AG04450 (cell line): ENCODE measurements at regions not wholly inside any gene's neighbourhood (a gene's known extent, or its start where the extent isn't known, plus 50 kb on each side); places are given as distances from the start of the nearest gene placed in this dataset.
"Not testable (repeated sequence)": the region's sequence is repeated elsewhere in the genome, so short reads cannot be mapped to it uniquely, and the experiment has no call there.

Source experiments
- CTCF ChIA-PET: fragments of 300-600, 350-600 bp; formaldehyde crosslinking; extraction: SDS; loops from one replicate; lab custom pipeline; 2022; ENCODE audit warnings: antibody characterized with exemption, inconsistent platforms; lab: Charles Lee
- POLR2A ChIA-PET: fragments of 350-600 bp; formaldehyde crosslinking; extraction: SDS; loops from one replicate; lab custom pipeline; 2021; ENCODE audit warnings: antibody characterized with exemption, inconsistent platforms; lab: Yijun Ruan, JAX
- DNase-seq: peaks from one replicate; pipeline ENCODE4 v3.0.0-alpha.2; 2011; ENCODE audit warnings: low read depth, low spot score
- H3K27ac ChIP-seq: one replicate; pipeline ENCODE4 v1.5.1; 2012; ENCODE audit warnings: low read depth, low read length, control low read depth
- H3K27me3 ChIP-seq: one replicate; pipeline ENCODE4 v1.6.0; 2012; ENCODE audit warnings: low read length; ENCODE audit not compliant: control insufficient read depth, insufficient read depth
- H3K4me3 ChIP-seq: 2 replicates; pipeline ENCODE4 v1.5.1; 2011; ENCODE audit warnings: mild to moderate bottlenecking, low read depth, low read length, control low read depth
- H3K9me3 ChIP-seq: 2 replicates; pipeline ENCODE4 v1.5.1; 2012; ENCODE audit warnings: low read length; ENCODE audit not compliant: control insufficient read depth, insufficient read depth
- CTCF ChIP-seq: IDR thresholded peaks from 2 replicates; pipeline ENCODE4 v1.5.1; 2011; ENCODE audit warnings: low read depth, low read length, control low read depth, inconsistent platforms

GRCh38 chr2:47715552-47715951 is 67.4 kb upstream of the MSH6 start:
- ChIA-PET POLR2A (interaction anchor here (0.6 kb wide), 1 partner anchor 36 kb away, joined by 5 read pairs; no protein-coding TSS in a partner anchor), CTCF (no interaction called here)
- Histone ChIP-seq H3K27me3 (peaks cover 8% of the 10 kb centered on the region), H3K9me3 (no peaks in the 10 kb centered on the region), H3K4me3 (no peak overlapping the region), H3K27ac (no peak overlapping the region)
- DNase-seq: no peak
- no peak for TF ChIP-seq CTCF

GRCh38 chr2:47708801-47709499 is 74.0 kb upstream of the MSH6 start:
- Histone ChIP-seq H3K9me3 (no peaks in the 10 kb centered on the region), H3K4me3 (no peak overlapping the region), H3K27ac (no peak overlapping the region), H3K27me3 (peaks cover 5% of the 10 kb centered on the region)
- ChIA-PET CTCF (no interaction called here), POLR2A (no interaction called here)
- no peak for TF ChIP-seq CTCF
- no peak for DNase-seq

- TF ChIP-seq CTCF: no peak
- ChIA-PET CTCF (no interaction called here), POLR2A (no interaction called here)
- Histone ChIP-seq H3K27ac (no peak overlapping the region), H3K4me3 (no peak overlapping the region), H3K27me3 (peaks cover 5% of the 10 kb centered on the region), H3K9me3 (no peaks in the 10 kb centered on the region)
- no peak for DNase-seq
Observed at GRCh38 chr2:47704287-47704686, 78.7 kb upstream of the MSH6 start.

- Histone ChIP-seq H3K27ac (no peak overlapping the region), H3K4me3 (no peak overlapping the region), H3K9me3 (no peaks in the 10 kb centered on the region), H3K27me3 (peaks cover 13% of the 10 kb centered on the region)
- ChIA-PET POLR2A (no interaction called here), CTCF (no interaction called here)
- TF ChIP-seq CTCF: no peak
- no peak for DNase-seq
Observed at GRCh38 chr2:47699533-47700215, 83.3 kb upstream of the MSH6 start.

- H3K4me3 ChIP-seq, H3K9me3 ChIP-seq, CTCF ChIA-PET, H3K27ac ChIP-seq, POLR2A ChIA-PET, DNase-seq: not testable (repeated sequence)
- peaks cover 13% of the 10 kb centered on the region for H3K27me3 ChIP-seq
Observed at GRCh38 chr2:47698436-47698972, 84.4 kb upstream of the MSH6 start.

- H3K27ac ChIP-seq, CTCF ChIA-PET, H3K9me3 ChIP-seq, H3K4me3 ChIP-seq, DNase-seq: not testable (repeated sequence)
- H3K27me3 ChIP-seq: peaks cover 13% of the 10 kb centered on the region
- POLR2A ChIA-PET: interaction anchor here (0.5 kb wide), 1 partner anchor 14 kb away, joined by 3 read pairs; no protein-coding TSS in a partner anchor
Observed at GRCh38 chr2:47697681-47698435, 85.1 kb upstream of the MSH6 start.
